ENCODE measurements at regions not wholly inside any gene's neighbourhood (a gene's known extent, or its start where the extent isn't known, plus 50 kb on each side); places are given as distances from the start of the nearest gene placed in this dataset.

DNA sequence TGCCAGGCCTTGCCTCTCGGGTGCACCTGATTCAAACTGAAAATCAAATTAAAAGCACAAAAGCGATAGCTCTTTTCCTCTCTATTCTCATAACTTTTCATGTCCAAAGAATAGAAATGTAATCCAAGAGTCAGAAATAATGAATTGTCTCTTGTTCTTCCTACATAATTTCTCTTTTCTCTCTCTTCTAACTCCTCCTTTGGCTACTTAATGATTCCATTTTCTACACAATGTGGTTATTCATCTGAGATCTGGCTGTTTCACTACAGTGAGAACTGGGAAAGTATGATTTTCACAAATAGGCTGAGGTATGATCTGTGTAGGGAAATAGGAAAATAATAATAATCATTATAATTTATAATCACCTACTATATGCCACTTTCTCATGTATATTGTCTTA, 703.5 kb downstream of the PDHA2 start:
- TF ChIP-seq, protein P1, sequence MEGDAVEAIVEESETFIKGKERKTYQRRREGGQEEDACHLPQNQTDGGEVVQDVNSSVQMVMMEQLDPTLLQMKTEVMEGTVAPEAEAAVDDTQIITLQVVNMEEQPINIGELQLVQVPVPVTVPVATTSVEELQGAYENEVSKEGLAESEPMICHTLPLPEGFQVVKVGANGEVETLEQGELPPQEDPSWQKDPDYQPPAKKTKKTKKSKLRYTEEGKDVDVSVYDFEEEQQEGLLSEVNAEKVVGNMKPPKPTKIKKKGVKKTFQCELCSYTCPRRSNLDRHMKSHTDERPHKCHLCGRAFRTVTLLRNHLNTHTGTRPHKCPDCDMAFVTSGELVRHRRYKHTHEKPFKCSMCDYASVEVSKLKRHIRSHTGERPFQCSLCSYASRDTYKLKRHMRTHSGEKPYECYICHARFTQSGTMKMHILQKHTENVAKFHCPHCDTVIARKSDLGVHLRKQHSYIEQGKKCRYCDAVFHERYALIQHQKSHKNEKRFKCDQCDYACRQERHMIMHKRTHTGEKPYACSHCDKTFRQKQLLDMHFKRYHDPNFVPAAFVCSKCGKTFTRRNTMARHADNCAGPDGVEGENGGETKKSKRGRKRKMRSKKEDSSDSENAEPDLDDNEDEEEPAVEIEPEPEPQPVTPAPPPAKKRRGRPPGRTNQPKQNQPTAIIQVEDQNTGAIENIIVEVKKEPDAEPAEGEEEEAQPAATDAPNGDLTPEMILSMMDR (IDR thresholded peaks at IDR 0.05) = no peak
- TF ChIP-seq POLR2A (IDR thresholded peaks at IDR 0.05) = no peak
